CD14-positive monocyte (primary cell): ENCODE measurements at regions not wholly inside any gene's neighbourhood (a gene's known extent, or its start where the extent isn't known, plus 50 kb on each side); places are given as distances from the start of the nearest gene placed in this dataset.

ENCODE experiments used
- DNase-seq, 3 donors: peaks; one replicate each; pipeline ENCODE4 v3.0.0-alpha.2; 2011 to 2022
- H2AFZ ChIP-seq: 2 replicates; pipeline ENCODE4 v1.6.0; 2012; ENCODE audit warnings: mild to moderate bottlenecking, low read depth, low read length, inconsistent platforms; ENCODE audit not compliant: insufficient read depth, poor library complexity, severe bottlenecking
- H3K27ac ChIP-seq, 2 donors: 1 replicate in 1 of 2; 2 replicates in 1 of 2; pipeline ENCODE4 v1.5.1; 2012 to 2013; ENCODE audit warnings: low read length in 2 of 2, control low read depth in 1 of 2, inconsistent platforms in 1 of 2, low read depth in 1 of 2, mild to moderate bottlenecking in 1 of 2
- H3K27me3 ChIP-seq, 2 donors: one replicate each; pipeline versions ENCODE4 v1.6.0 to v1.6.1; 2011 to 2013; ENCODE audit warnings: low read length in 2 of 2; ENCODE audit not compliant: control insufficient read depth in 2 of 2, insufficient read depth in 2 of 2
- H3K36me3 ChIP-seq, 2 donors: replicated peaks in 1 of 2; 1 replicate in 1 of 2; 2 replicates in 1 of 2; pipeline versions ENCODE4 v1.5.1 to v1.6.1; 2012 to 2013; ENCODE audit warnings: low read length in 2 of 2, control low read depth in 1 of 2, inconsistent platforms in 1 of 2, mild to moderate bottlenecking in 1 of 2; ENCODE audit not compliant: insufficient read depth in 2 of 2, control insufficient read depth in 1 of 2
- H3K4me1 ChIP-seq, 2 donors: 1 replicate in 1 of 2; 2 replicates in 1 of 2; pipeline versions ENCODE4 v1.5.1 to v1.6.1; 2012 to 2013; ENCODE audit warnings: low read length in 2 of 2, control low read depth in 1 of 2, inconsistent platforms in 1 of 2, mild to moderate bottlenecking in 1 of 2, moderate library complexity in 1 of 2; ENCODE audit not compliant: insufficient read depth in 2 of 2, control insufficient read depth in 1 of 2
- H3K4me2 ChIP-seq: replicated peaks from 2 replicates; pipeline ENCODE3; 2012; ENCODE audit warnings: low read length, moderate library complexity, mild to moderate bottlenecking; ENCODE audit not compliant: poor library complexity, severe bottlenecking; ENCODE audit errors: extremely low read depth
- H3K4me3 ChIP-seq, 3 experiments: fragments of 200-600 bp in 1 of 3; sonication (generic) in 1 of 3; replicated peaks in 1 of 3; 1 replicate in 2 of 3; 2 replicates in 1 of 3; pipeline ENCODE4 v1.5.1; 2011 to 2013; ENCODE audit warnings: low read length in 3 of 3, mild to moderate bottlenecking in 3 of 3, control low read depth in 2 of 3, low read depth in 2 of 3, inconsistent platforms in 1 of 3, moderate library complexity in 1 of 3
- H3K79me2 ChIP-seq: 2 replicates; pipeline ENCODE4 v1.6.0; 2012; ENCODE audit warnings: mild to moderate bottlenecking, control low read depth, inconsistent platforms, low read length, moderate library complexity; ENCODE audit not compliant: insufficient read depth
- H3K9ac ChIP-seq: 2 replicates; pipeline ENCODE4 v1.6.0; 2017; ENCODE audit warnings: low read length, mild to moderate bottlenecking; ENCODE audit not compliant: insufficient read depth, poor library complexity, severe bottlenecking
- H3K9me3 ChIP-seq, 2 donors: replicated peaks in 1 of 2; 1 replicate in 1 of 2; 2 replicates in 1 of 2; pipeline versions ENCODE4 v1.5.1 to v1.6.1; 2012 to 2013; ENCODE audit warnings: low read length in 2 of 2, control low read depth in 1 of 2; ENCODE audit not compliant: control insufficient read depth in 1 of 2, insufficient read depth in 1 of 2
- H4K20me1 ChIP-seq: 2 replicates; pipeline ENCODE4 v1.6.0; 2012; ENCODE audit warnings: mild to moderate bottlenecking, low read length, control low read depth, moderate library complexity; ENCODE audit not compliant: insufficient read depth
- H3K27ac Mint-ChIP-seq, 7 donors: one replicate each; pipeline ENCODE4 v1.8.0; 2020; ENCODE audit warnings: mild to moderate bottlenecking in 7 of 7, mixed read lengths in 7 of 7, moderate library complexity in 6 of 7, inconsistent platforms in 2 of 7
- H3K27me3 Mint-ChIP-seq, 3 donors: one replicate each; pipeline ENCODE4 v1.8.0; 2021 to 2022; ENCODE audit warnings: low read depth in 3 of 3, mild to moderate bottlenecking in 3 of 3, mixed read lengths in 3 of 3, moderate library complexity in 3 of 3, inconsistent platforms in 1 of 3
- H3K36me3 Mint-ChIP-seq, 2 donors: one replicate each; pipeline ENCODE4 v1.8.0; 2020; ENCODE audit warnings: mixed read lengths in 2 of 2, inconsistent platforms in 1 of 2, mild to moderate bottlenecking in 1 of 2
- H3K4me1 Mint-ChIP-seq: one replicate; pipeline ENCODE4 v1.8.0; 2020; ENCODE audit warnings: mild to moderate bottlenecking, mixed read lengths
- H3K4me3 Mint-ChIP-seq, 2 donors: one replicate each; pipeline ENCODE4 v1.8.0; 2020; ENCODE audit warnings: mild to moderate bottlenecking in 2 of 2, mixed read lengths in 2 of 2, moderate library complexity in 1 of 2
- H3K9me3 Mint-ChIP-seq, 7 donors: one replicate each; pipeline ENCODE4 v1.8.0; 2020 to 2022; ENCODE audit warnings: mixed read lengths in 7 of 7, mild to moderate bottlenecking in 6 of 7, moderate library complexity in 6 of 7, inconsistent platforms in 2 of 7
- WGBS: methylation state at CpG from one replicate; pipeline ENCODE4 v1.1.5; 2013; ENCODE audit warnings: missing lambda C conversion rate; ENCODE audit not compliant: insufficient coverage; 5-methylcytosine and 5-hydroxymethylcytosine counted together
- intact Hi-C, 2 donors: fragments of 100-400 bp; cut with micrococcal nuclease; formaldehyde crosslinking; loops; one replicate each; pipeline versions ENCODE4 v1.15.0 to v1.15.1; 2023
- TF ChIP-seq, protein P1 (sequence below): fragments of 200-600 bp; IDR thresholded peaks from one replicate; pipeline ENCODE4 v1.8.0; 2022; ENCODE audit warnings: antibody characterized with exemption, mild to moderate bottlenecking

DNA sequence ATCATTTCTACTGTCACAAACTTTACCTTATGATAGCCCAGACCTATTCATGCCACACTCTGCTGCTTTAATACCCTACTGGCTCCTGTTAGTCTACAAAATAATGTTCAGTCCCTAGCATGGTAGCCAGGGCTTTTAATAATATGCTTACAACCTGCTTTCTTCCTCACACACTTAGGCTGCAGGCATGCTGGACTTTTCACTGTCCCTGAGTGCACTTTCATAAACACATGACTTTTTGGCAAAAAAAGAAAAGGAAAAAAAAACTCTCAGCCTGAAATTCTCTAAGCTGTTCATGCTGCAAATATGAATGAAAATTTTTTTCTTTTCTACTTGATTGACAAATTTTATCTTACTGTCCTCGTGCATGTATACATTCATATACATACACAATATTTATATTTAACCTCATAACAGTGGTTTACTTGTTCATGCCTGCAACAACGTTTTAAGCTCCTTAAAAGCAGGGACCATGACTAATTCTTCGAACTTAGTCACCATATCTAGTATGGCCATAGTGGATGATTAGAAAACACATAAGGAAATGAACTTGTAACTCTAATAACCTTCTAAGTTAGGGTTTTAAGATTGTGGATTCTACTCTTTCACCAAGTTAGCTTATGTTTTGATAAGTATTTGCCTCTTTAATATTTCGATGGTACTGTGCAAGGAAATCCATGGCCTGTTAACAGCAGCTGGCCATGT is 229.5 kb downstream of the SPCS3 start:
- H3K9me3 ChIP-seq = no peaks in the 10 kb centered on the region
- H3K79me2 ChIP-seq = no peaks in the 10 kb centered on the region
- TF ChIP-seq, protein P1, sequence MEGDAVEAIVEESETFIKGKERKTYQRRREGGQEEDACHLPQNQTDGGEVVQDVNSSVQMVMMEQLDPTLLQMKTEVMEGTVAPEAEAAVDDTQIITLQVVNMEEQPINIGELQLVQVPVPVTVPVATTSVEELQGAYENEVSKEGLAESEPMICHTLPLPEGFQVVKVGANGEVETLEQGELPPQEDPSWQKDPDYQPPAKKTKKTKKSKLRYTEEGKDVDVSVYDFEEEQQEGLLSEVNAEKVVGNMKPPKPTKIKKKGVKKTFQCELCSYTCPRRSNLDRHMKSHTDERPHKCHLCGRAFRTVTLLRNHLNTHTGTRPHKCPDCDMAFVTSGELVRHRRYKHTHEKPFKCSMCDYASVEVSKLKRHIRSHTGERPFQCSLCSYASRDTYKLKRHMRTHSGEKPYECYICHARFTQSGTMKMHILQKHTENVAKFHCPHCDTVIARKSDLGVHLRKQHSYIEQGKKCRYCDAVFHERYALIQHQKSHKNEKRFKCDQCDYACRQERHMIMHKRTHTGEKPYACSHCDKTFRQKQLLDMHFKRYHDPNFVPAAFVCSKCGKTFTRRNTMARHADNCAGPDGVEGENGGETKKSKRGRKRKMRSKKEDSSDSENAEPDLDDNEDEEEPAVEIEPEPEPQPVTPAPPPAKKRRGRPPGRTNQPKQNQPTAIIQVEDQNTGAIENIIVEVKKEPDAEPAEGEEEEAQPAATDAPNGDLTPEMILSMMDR = no peak
- WGBS = 100% methylated on average over 1 of the region's 4 CpGs
- Mint-ChIP-seq H3K27me3 (no peaks in the 10 kb centered on the region), H3K4me3 (no peak overlapping the region), H3K36me3 (no peaks in the 10 kb centered on the region), H3K9me3 (peaks cover 0 to 10% (median 0%) of the 10 kb centered on the region in 7 donors), H3K27ac (no peak overlapping the region), H3K4me1 (no peaks in the 10 kb centered on the region)
- intact Hi-C loops = no loop called here
- H4K20me1 ChIP-seq = no peaks in the 10 kb centered on the region
- H2AFZ ChIP-seq = no peak overlapping the region
- no peak overlapping the region for H3K9ac ChIP-seq
- H3K4me3 ChIP-seq = no peak overlapping the region
- H3K27ac ChIP-seq = no peak overlapping the region
- H3K27me3 ChIP-seq = no peaks in the 10 kb centered on the region
- DNase-seq = no peak
- H3K36me3 ChIP-seq = no peaks in the 10 kb centered on the region
- no peak overlapping the region for H3K4me2 ChIP-seq
- H3K4me1 ChIP-seq = no peaks in the 10 kb centered on the region

DNA sequence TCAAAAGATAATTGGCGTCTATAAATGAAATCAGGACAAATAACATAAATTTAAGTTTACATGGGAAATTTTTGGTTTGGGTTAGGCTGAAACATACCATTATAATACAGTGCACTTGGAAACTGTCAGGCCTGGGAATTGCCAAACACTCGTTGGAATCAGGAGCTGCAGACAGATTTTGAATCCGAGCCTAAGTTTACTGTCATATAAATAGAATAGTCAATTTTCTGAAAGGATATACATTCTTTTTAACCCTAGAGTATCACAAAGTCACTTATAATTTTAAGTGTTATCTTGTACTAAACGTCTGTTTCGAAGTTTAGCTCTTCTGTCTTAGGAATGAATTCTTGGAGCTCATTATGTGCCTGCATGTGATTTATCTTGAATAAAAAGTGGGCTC is 234.1 kb downstream of the VEGFC start:
- Mint-ChIP-seq H3K27ac (no peak overlapping the region), H3K4me3 (no peak overlapping the region), H3K4me1 (no peaks in the 10 kb centered on the region), H3K27me3 (no peaks in the 10 kb centered on the region), H3K36me3 (no peaks in the 10 kb centered on the region), H3K9me3 (peaks cover 0 to 4% (median 0%) of the 10 kb centered on the region in 7 donors)
- Histone ChIP-seq H3K27me3 (no peaks in the 10 kb centered on the region), H3K27ac (no peak overlapping the region), H3K79me2 (no peaks in the 10 kb centered on the region), H3K9ac (no peak overlapping the region), H3K4me3 (no peak overlapping the region), H2AFZ (no peak overlapping the region), H3K4me2 (no peak overlapping the region), H3K9me3 (no peaks in the 10 kb centered on the region), H4K20me1 (no peaks in the 10 kb centered on the region), H3K4me1 (no peaks in the 10 kb centered on the region), H3K36me3 (no peaks in the 10 kb centered on the region)
- no peak for DNase-seq
- WGBS = no CpG with 5 or more reads among the region's 5 CpGs
- TF ChIP-seq, protein P1 = no peak
- intact Hi-C loops = no loop called here
